ENCODE measurements at regions not wholly inside any gene's neighbourhood (a gene's known extent, or its start where the extent isn't known, plus 50 kb on each side); places are given as distances from the start of the nearest gene placed in this dataset.

- Histone ChIP-seq H2AFZ (ENCODE audit: low read length) (no peak overlapping the region), H4K20me1 (ENCODE audit: control insufficient read depth, insufficient read depth, insufficient read length) (no peaks in the 10 kb centered on the region), H2BK120ac (ENCODE audit: low read depth, low read length, poor library complexity, severe bottlenecking) (no peak overlapping the region), H3K23ac (ENCODE audit: insufficient read length, low read depth, low read length) (no peak overlapping the region), H3K79me2 (ENCODE audit: insufficient read depth, low read length) (no peaks in the 10 kb centered on the region), H2BK15ac (ENCODE audit: low read depth, low read length) (no peak overlapping the region), H3K56ac (ENCODE audit: insufficient read length, low read depth, low read length) (no peak overlapping the region), H3K4ac (ENCODE audit: low read depth, low read length) (no peak overlapping the region), H2BK20ac (ENCODE audit: low read depth, low read length, poor library complexity, severe bottlenecking) (no peak overlapping the region), H3K27me3 (ENCODE audit: insufficient read depth, low read length) (no peaks in the 10 kb centered on the region), H4K8ac (replicated peaks; ENCODE audit: insufficient read length, low read depth, low read length) (no peak overlapping the region), H3K23me2 (ENCODE audit: insufficient read length, low read depth, low read length, poor library complexity, severe bottlenecking) (no peaks in the 10 kb centered on the region), H3K9me3 (ENCODE audit: control insufficient read depth, low read depth, low read length) (no peaks in the 10 kb centered on the region), H4K5ac (ENCODE audit: insufficient read length, low read depth, low read length) (no peak overlapping the region), H3K27ac (ENCODE audit: insufficient read length, low read depth, low read length) (no peak overlapping the region), H3K79me1 (ENCODE audit: insufficient read depth, low read depth, low read length, poor library complexity, severe bottlenecking) (no peaks in the 10 kb centered on the region), H2BK5ac (ENCODE audit: insufficient read length, low read length) (no peak overlapping the region), H3K9ac (ENCODE audit: extremely low read depth, insufficient read length, low read length) (no peak overlapping the region), H3K4me1 (ENCODE audit: insufficient read depth, low read length) (no peaks in the 10 kb centered on the region), H2BK12ac (ENCODE audit: insufficient read length, low read depth, low read length) (no peak overlapping the region), H3K4me2 (ENCODE audit: insufficient read depth, insufficient read length, low read length) (no peak overlapping the region), H3K18ac (ENCODE audit: insufficient read length, low read depth, low read length) (no peak overlapping the region), H2AK5ac (ENCODE audit: insufficient read length, low read length) (no peak overlapping the region), H3T11ph (ENCODE audit: low read length) (no peak overlapping the region), H3K14ac (ENCODE audit: insufficient read depth, low read length) (no peak overlapping the region), H4K91ac (ENCODE audit: insufficient read length, low read depth, low read length) (no peak overlapping the region)
- H3K27ac Mint-ChIP-seq = no peak overlapping the region
- TF ChIP-seq CTCF (conservative IDR thresholded peaks at IDR 0.05) = no peak
- no CpG with 5 or more reads among the region's 1 CpG for WGBS (ENCODE audit: extremely low coverage, insufficient read length, low lambda C conversion rate)
- H3K4me3 Mint-ChIP-seq = no peak overlapping the region
- H3K36me3 Mint-ChIP-seq (ENCODE audit: insufficient read depth in 1 of 3, low read depth in 3 of 3) = no peaks in the 10 kb centered on the region; a peak in 2 of 7 replicates
- DNase-seq = no peak
- no peaks in the 10 kb centered on the region for H3K9me3 Mint-ChIP-seq
- H3K4me1 Mint-ChIP-seq = peaks cover 2% of the 10 kb centered on the region in 2 experiments; a peak in 3 of 4 replicates
- H3K27me3 Mint-ChIP-seq (ENCODE audit: low read depth) = no peaks in the 10 kb centered on the region; the same call in 1 of the 2 replicates
Observed at GRCh38 chr9:107694390-107694789, 204.8 kb upstream of the KLF4 start.
